ENCODE measurements at regions not wholly inside any gene's neighbourhood (a gene's known extent, or its start where the extent isn't known, plus 50 kb on each side); places are given as distances from the start of the nearest gene placed in this dataset.

DNA sequence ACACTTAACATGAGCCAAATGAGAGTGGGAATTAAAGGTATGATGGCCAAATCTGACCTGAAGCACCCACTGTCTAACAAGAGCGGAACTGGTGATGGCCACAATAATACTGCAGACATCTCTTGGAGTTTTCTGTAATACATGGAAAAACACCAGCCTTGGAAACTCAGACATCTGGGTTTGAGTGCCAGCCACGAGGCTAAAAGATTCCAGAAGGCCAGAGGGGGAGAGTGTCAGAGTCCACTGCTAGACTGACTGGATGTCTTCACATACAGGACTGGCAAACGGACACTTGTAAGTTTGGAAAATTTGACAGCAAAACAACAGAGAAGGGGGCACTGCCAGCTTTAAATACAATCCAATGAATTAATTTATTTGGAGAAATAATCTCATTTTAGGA is 175.1 kb downstream of the ADSS2 start:
- TF ChIP-seq, protein P1, sequence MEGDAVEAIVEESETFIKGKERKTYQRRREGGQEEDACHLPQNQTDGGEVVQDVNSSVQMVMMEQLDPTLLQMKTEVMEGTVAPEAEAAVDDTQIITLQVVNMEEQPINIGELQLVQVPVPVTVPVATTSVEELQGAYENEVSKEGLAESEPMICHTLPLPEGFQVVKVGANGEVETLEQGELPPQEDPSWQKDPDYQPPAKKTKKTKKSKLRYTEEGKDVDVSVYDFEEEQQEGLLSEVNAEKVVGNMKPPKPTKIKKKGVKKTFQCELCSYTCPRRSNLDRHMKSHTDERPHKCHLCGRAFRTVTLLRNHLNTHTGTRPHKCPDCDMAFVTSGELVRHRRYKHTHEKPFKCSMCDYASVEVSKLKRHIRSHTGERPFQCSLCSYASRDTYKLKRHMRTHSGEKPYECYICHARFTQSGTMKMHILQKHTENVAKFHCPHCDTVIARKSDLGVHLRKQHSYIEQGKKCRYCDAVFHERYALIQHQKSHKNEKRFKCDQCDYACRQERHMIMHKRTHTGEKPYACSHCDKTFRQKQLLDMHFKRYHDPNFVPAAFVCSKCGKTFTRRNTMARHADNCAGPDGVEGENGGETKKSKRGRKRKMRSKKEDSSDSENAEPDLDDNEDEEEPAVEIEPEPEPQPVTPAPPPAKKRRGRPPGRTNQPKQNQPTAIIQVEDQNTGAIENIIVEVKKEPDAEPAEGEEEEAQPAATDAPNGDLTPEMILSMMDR (IDR thresholded peaks at IDR 0.05; ENCODE audit: borderline replicate concordance): no peak
- peaks cover 4% of the 10 kb centered on the region for H3K27me3 ChIP-seq (ENCODE audit: low read depth)
- no peaks in the 10 kb centered on the region for H3K36me3 ChIP-seq
- H3K4me3 ChIP-seq: no peak overlapping the region
- H3K4me1 ChIP-seq: peaks cover 6% of the 10 kb centered on the region
- no peak overlapping the region for H3K27ac ChIP-seq (replicated peaks)
- no peaks in the 10 kb centered on the region for H3K9me3 ChIP-seq (replicated peaks)
- intact Hi-C loops (cut with micrococcal nuclease): loop anchor here (10.0 kb wide), 1 partner anchor 932 kb away; no protein-coding TSS in a partner anchor
- no peak for DNase-seq

DNA sequence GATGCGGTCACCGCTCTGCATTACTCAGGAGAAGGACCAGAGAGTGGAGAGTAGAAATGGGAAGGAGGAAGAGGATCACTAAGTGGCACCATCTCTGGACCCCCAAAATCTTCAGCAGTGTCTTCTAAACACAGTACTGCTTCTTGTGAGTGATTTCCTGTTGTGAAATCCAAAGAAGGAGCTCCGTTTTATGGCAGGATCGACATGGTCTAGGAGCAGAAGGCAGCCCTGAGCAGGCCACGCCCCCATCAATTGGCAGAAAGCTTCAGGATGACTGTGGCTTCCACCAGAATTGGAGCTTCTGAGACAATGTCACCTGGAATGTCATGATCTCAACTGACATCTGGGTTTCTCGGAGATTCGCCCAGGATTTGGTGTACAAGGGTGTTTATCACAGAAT is 171.5 kb downstream of the ADSS2 start:
- intact Hi-C loops (cut with micrococcal nuclease): no loop called here
- Histone ChIP-seq H3K36me3 (no peaks in the 10 kb centered on the region), H3K27ac (replicated peaks) (no peak overlapping the region), H3K9me3 (replicated peaks) (no peaks in the 10 kb centered on the region), H3K27me3 (ENCODE audit: low read depth) (peaks cover 4% of the 10 kb centered on the region), H3K4me1 (no peaks in the 10 kb centered on the region), H3K4me3 (no peak overlapping the region)
- TF ChIP-seq, protein P1 (IDR thresholded peaks at IDR 0.05; ENCODE audit: borderline replicate concordance): no peak
- no peak for DNase-seq

DNA sequence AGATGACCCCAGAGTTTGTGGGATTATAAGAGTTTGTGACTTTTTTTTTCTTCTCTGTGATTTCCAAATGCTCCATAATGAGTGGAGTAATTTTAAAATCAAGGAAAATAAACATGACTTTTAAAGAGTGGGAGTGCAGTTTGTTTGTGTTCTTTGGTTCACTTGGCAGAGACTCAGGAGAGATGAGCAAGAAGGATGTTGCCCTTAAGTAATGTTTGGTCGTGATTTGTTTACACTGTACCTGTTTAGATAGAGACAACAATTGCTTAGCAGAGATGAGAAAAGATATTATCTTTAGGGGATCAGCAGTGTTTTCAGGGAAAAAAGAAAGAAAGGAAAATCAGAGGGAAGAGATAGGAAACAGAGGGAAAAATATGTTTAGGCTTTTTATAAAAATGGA is 170.8 kb downstream of the ADSS2 start:
- Histone ChIP-seq H3K4me1 (no peaks in the 10 kb centered on the region), H3K4me3 (no peak overlapping the region), H3K9me3 (replicated peaks) (no peaks in the 10 kb centered on the region), H3K36me3 (no peaks in the 10 kb centered on the region), H3K27ac (replicated peaks) (no peak overlapping the region), H3K27me3 (ENCODE audit: low read depth) (peaks cover 4% of the 10 kb centered on the region)
- no peak for DNase-seq
- intact Hi-C loops (cut with micrococcal nuclease): no loop called here
- TF ChIP-seq, protein P1 (IDR thresholded peaks at IDR 0.05; ENCODE audit: borderline replicate concordance): no peak

DNA sequence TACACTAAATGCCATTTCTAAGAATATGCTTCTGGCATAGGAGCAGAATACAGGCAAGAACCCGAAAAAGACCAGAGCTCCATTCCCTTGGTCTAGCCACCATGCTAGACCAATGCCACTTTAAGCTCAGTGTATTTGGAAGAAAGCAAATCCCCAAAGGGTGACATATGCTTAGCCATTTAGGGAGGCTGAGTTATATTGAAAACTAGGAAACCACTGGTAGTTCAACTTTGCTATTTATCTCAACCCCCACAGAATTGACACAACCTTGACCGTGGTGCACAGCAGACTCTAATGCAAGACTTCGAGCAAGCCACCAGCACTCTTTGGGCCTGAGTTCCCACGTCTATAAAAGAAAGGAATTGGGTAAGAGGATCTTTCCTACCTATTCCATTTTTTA is 167.9 kb downstream of the ADSS2 start:
- intact Hi-C loops (cut with micrococcal nuclease): no loop called here
- DNase-seq: no peak
- H3K4me3 ChIP-seq: no peak overlapping the region
- H3K9me3 ChIP-seq (replicated peaks): peaks cover 6% of the 10 kb centered on the region
- no peaks in the 10 kb centered on the region for H3K36me3 ChIP-seq
- H3K27ac ChIP-seq (replicated peaks): no peak overlapping the region
- no peaks in the 10 kb centered on the region for H3K27me3 ChIP-seq (ENCODE audit: low read depth)
- H3K4me1 ChIP-seq: no peaks in the 10 kb centered on the region
- TF ChIP-seq, protein P1 (IDR thresholded peaks at IDR 0.05; ENCODE audit: borderline replicate concordance): no peak

DNA sequence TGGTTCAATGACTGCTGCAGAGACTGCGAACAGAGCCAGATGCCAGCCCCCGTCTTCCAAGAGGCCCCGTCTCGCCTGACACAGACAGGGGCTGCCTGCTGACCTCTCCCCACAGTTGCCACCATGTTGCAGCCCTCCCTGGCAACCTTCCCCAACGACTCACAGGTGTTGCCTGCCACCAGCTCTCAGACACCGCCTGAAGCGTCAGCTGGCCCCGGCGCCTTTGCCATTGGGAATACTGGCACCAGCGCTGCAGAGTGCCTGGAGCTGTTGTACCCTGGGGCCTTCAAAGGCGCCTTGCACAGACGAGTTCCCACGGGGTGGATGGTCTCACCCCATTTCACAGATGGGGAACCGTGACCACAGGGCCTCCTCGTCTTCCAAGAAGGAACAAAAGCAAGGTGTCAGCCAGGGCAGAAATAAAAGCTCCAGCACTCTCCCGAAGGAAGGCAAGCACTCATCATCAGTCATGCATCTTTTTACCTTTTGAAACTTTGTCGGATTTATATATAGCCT is 167.0 kb downstream of the ADSS2 start:
- Histone ChIP-seq H3K36me3 (no peaks in the 10 kb centered on the region), H3K9me3 (replicated peaks) (peaks cover 11% of the 10 kb centered on the region), H3K4me3 (no peak overlapping the region), H3K4me1 (no peaks in the 10 kb centered on the region), H3K27ac (replicated peaks) (no peak overlapping the region), H3K27me3 (ENCODE audit: low read depth) (no peaks in the 10 kb centered on the region)
- intact Hi-C loops (cut with micrococcal nuclease): no loop called here
- TF ChIP-seq, protein P1 (IDR thresholded peaks at IDR 0.05; ENCODE audit: borderline replicate concordance): no peak
- no peak for DNase-seq
